ENCODE measurements at regions not wholly inside any gene's neighbourhood (a gene's known extent, or its start where the extent isn't known, plus 50 kb on each side); places are given as distances from the start of the nearest gene placed in this dataset.

GRCh38 chr16:86403541-86404163 lies 106.7 kb upstream of the FOXF1 start:
- H3K4me3 ChIP-seq (ENCODE audit: low read depth, low read length) = no peak overlapping the region
- ChIA-PET POLR2A (no interaction called here), CTCF (interaction anchor here (0.6 kb wide), 1 partner anchor 598 kb away, joined by 3 read pairs; no protein-coding TSS in a partner anchor)
- no peak for DNase-seq (ENCODE audit: low read depth, low spot score)
- no peak for TF ChIP-seq CTCF (IDR thresholded peaks at IDR 0.05; ENCODE audit: insufficient read depth, low read length, missing control alignments)

- POLR2A ChIA-PET = no interaction called here
Measured at GRCh38 chr16:86404678-86405077, 105.6 kb upstream of the FOXF1 start.

GRCh38 chr16:86405319-86405718 lies 105.0 kb upstream of the FOXF1 start:
- H3K4me3 ChIP-seq (ENCODE audit: low read depth, low read length) = no peak overlapping the region
- no peak for TF ChIP-seq CTCF (IDR thresholded peaks at IDR 0.05; ENCODE audit: insufficient read depth, low read length, missing control alignments)
- DNase-seq (ENCODE audit: low read depth, low spot score) = no peak
- CTCF ChIA-PET = interaction anchor here (0.7 to 1.2 kb wide), 4 partner anchors 9 to 332 kb away, joined by 3 read pairs; no protein-coding TSS in a partner anchor
- POLR2A ChIA-PET = no interaction called here

More at GRCh38 chr16:86404678-86405077, 105.6 kb upstream of the FOXF1 start:
- no peak for TF ChIP-seq CTCF (IDR thresholded peaks at IDR 0.05; ENCODE audit: insufficient read depth, low read length, missing control alignments)
- no peak overlapping the region for H3K4me3 ChIP-seq (ENCODE audit: low read depth, low read length)
- CTCF ChIA-PET = interaction anchor here (0.7 to 1.2 kb wide), 3 partner anchors 8 to 21 kb away, joined by 3 read pairs; no protein-coding TSS in a partner anchor
- no peak for DNase-seq (ENCODE audit: low read depth, low spot score)

- DNase-seq (ENCODE audit: low read depth, low spot score) = no peak
- H3K4me3 ChIP-seq (ENCODE audit: low read depth, low read length) = no peak overlapping the region
- TF ChIP-seq CTCF (IDR thresholded peaks at IDR 0.05; ENCODE audit: insufficient read depth, low read length, missing control alignments) = no peak
- CTCF ChIA-PET = interaction anchor here (1.2 to 1.3 kb wide), 2 partner anchors 8 to 333 kb away, joined by 3 read pairs; no protein-coding TSS in a partner anchor
- POLR2A ChIA-PET = interaction anchor here (1.0 kb wide), 1 partner anchor 14 kb away, joined by 3 read pairs; no protein-coding TSS in a partner anchor
Measured at GRCh38 chr16:86406056-86406455, 104.3 kb upstream of the FOXF1 start.

- TF ChIP-seq CTCF (IDR thresholded peaks at IDR 0.05; ENCODE audit: insufficient read depth, low read length, missing control alignments) = no peak
- CTCF ChIA-PET = no interaction called here
Measured at GRCh38 chr16:86408685-86409084, 101.6 kb upstream of the FOXF1 start.

GRCh38 chr16:86410081-86410480 lies 100.2 kb upstream of the FOXF1 start:
- no peak overlapping the region for H3K4me3 ChIP-seq (ENCODE audit: low read depth, low read length)
- ChIA-PET CTCF (interaction anchor here (1.0 kb wide), 1 partner anchor 365 kb away, joined by 3 read pairs; no protein-coding TSS in a partner anchor), POLR2A (no interaction called here)
- no peak for DNase-seq (ENCODE audit: low read depth, low spot score)
- TF ChIP-seq CTCF (IDR thresholded peaks at IDR 0.05; ENCODE audit: insufficient read depth, low read length, missing control alignments) = no peak

More at GRCh38 chr16:86408685-86409084, 101.6 kb upstream of the FOXF1 start:
- POLR2A ChIA-PET = interaction anchor here (1.1 kb wide), 1 partner anchor 9 kb away, joined by 3 read pairs; no protein-coding TSS in a partner anchor
- H3K4me3 ChIP-seq (ENCODE audit: low read depth, low read length) = no peak overlapping the region
- no peak for DNase-seq (ENCODE audit: low read depth, low spot score)

All from AG04449 (cell line).